RWPE1 (cell line): ENCODE measurements at regions not wholly inside any gene's neighbourhood (a gene's known extent, or its start where the extent isn't known, plus 50 kb on each side); places are given as distances from the start of the nearest gene placed in this dataset.

Source experiments
- CTCF ChIA-PET: fragments of 350-600 bp; sonication (Branson Sonifier 250); formaldehyde crosslinking; extraction: SDS; loops from one replicate; lab custom pipeline; 2021; lab: Yijun Ruan, JAX
- POLR2A ChIA-PET: fragments of 400-600 bp; formaldehyde crosslinking; extraction: SDS; loops from one replicate; lab custom pipeline; 2020; ENCODE audit warnings: antibody characterized with exemption; ENCODE audit not compliant: low non-redundant PET; lab: Yijun Ruan, JAX
- DNase-seq: peaks from one replicate; pipeline ENCODE4 v3.0.0; 2012; ENCODE audit warnings: low spot score
- H3K27ac ChIP-seq: fragments of 450-650 bp; 2 replicates; pipeline ENCODE4 v1.5.1; 2017
- CTCF ChIP-seq: fragments of 450-650 bp; conservative IDR thresholded peaks from 2 replicates; pipeline ENCODE4 v1.5.1; 2017; ENCODE audit warnings: low read depth, mild to moderate bottlenecking

GRCh38 chr16:51666821-51667220 is 515.8 kb upstream of the SALL1 start:
- no peak for TF ChIP-seq CTCF
- no peak overlapping the region for H3K27ac ChIP-seq
- POLR2A ChIA-PET = no interaction called here
- no peak for DNase-seq
- CTCF ChIA-PET = interaction anchor here (0.6 kb wide), 2 partner anchors 20 to 42 kb away, joined by 4 to 5 read pairs; no protein-coding TSS in a partner anchor

GRCh38 chr16:51666074-51666473 is 515.0 kb upstream of the SALL1 start:
- no peak for DNase-seq

GRCh38 chr16:51665436-51665998 is 514.4 kb upstream of the SALL1 start:
- DNase-seq = no peak
- ChIA-PET POLR2A (no interaction called here), CTCF (no interaction called here)
- H3K27ac ChIP-seq = no peak overlapping the region
- no peak for TF ChIP-seq CTCF

More at GRCh38 chr16:51666074-51666473, 515.0 kb upstream of the SALL1 start:
- ChIA-PET POLR2A (no interaction called here), CTCF (interaction anchor here (0.6 kb wide), 3 partner anchors 10 to 41 kb away, joined by 3 to 5 read pairs (median 4); no protein-coding TSS in a partner anchor)
- H3K27ac ChIP-seq = no peak overlapping the region
- TF ChIP-seq CTCF = no peak

- TF ChIP-seq CTCF = no peak
- ChIA-PET CTCF (no interaction called here), POLR2A (no interaction called here)
- H3K27ac ChIP-seq = no peak overlapping the region
- DNase-seq = no peak
These were observed 507.5 kb upstream of the SALL1 start for GRCh38 chr16:51658531-51658930.

GRCh38 chr16:51657848-51658247 is 506.8 kb upstream of the SALL1 start:
- ChIA-PET CTCF (no interaction called here), POLR2A (no interaction called here)
- DNase-seq = no peak
- no peak for TF ChIP-seq CTCF
- H3K27ac ChIP-seq = no peak overlapping the region

GRCh38 chr16:51655249-51655648 is 504.2 kb upstream of the SALL1 start:
- CTCF ChIA-PET = interaction anchor here (0.6 kb wide), 1 partner anchor 509 kb away, joined by 5 read pairs; no protein-coding TSS in a partner anchor

More at GRCh38 chr16:51655249-51655648, 504.2 kb upstream of the SALL1 start:
- POLR2A ChIA-PET = no interaction called here
- no peak for TF ChIP-seq CTCF
- no peak for DNase-seq
- no peak overlapping the region for H3K27ac ChIP-seq
